ENCODE measurements at regions not wholly inside any gene's neighbourhood (a gene's known extent, or its start where the extent isn't known, plus 50 kb on each side); places are given as distances from the start of the nearest gene placed in this dataset.
"Not testable (repeated sequence)": the region's sequence is repeated elsewhere in the genome, so short reads cannot be mapped to it uniquely, and the experiment has no call there.

- no peak for DNase-seq (ENCODE audit: low read depth in 2 of 2)
These were observed 79.8 kb downstream of the ZNF92 start for GRCh38 chr7:65453341-65454030.

- no peak for DNase-seq (ENCODE audit: low read depth in 2 of 2)
These were observed 80.8 kb downstream of the ZNF92 start for GRCh38 chr7:65454469-65454868.

DNA sequence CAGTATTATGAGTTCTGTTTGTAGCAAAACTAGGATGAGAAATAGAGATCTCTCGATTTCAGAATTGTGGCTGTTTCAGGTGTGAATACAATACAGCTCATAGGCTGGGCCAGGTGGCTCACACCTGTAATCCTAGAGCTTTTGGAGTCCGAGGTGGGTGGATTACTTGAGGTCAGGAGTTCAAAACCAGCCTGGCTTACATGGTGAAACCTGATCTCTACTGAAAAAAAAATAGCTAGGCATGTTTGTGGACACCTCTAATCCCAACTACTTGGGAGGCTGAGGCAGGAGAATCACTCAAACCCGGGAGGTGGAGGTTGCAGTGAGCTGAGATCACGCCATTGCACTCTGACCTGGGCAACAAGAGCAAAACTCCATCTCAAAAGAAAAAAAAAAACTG is 81.4 kb downstream of the ZNF92 start:
- not testable (repeated sequence) for DNase-seq (ENCODE audit: low read depth in 2 of 2)

- DNase-seq (ENCODE audit: low read depth in 2 of 2): no peak
These were observed 84.0 kb downstream of the ZNF92 start for GRCh38 chr7:65457705-65458104.

- DNase-seq (ENCODE audit: low read depth in 2 of 2): no peak
These were observed 85.8 kb downstream of the ZNF92 start for GRCh38 chr7:65459438-65459837.

- DNase-seq (ENCODE audit: low read depth in 2 of 2): no peak
These were observed 88.6 kb downstream of the ZNF92 start for GRCh38 chr7:65462148-65462716.

GRCh38 chr7:65463184-65463583 is 89.5 kb downstream of the ZNF92 start:
- no peak for DNase-seq (ENCODE audit: low read depth in 2 of 2)

DNA sequence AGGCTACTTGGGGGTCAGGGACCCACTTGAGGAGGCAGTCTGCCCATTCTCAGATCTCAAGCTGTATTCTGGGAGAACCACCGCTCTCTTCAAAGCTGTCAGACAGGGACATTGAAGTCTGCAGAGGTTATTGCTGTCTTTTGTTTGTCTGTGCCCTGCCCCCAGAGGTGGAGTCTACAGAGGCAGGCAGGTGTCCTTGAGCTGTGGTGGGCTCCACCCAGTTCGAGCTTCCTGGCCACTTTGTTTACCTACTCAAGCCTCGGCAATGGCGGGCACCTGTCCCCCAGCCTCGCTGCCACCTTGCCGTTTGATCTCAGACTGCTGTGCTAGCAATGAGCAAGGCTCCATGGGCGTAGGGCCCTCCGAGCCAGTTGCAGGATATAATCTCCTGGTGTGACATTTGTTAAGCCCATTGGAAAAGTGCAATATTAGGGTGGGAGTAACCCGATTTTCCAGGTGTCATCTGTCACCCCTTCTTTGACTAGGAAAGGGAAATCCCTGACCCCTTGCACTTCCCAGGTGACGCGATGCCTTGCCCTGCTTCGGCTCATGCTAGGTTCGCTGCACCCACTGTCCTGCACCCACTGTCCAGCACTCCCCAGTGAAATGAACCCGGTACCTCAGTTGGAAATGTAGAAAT is 96.4 kb downstream of the ZNF92 start:
- not testable (repeated sequence) for DNase-seq (ENCODE audit: low read depth in 2 of 2)

DNA sequence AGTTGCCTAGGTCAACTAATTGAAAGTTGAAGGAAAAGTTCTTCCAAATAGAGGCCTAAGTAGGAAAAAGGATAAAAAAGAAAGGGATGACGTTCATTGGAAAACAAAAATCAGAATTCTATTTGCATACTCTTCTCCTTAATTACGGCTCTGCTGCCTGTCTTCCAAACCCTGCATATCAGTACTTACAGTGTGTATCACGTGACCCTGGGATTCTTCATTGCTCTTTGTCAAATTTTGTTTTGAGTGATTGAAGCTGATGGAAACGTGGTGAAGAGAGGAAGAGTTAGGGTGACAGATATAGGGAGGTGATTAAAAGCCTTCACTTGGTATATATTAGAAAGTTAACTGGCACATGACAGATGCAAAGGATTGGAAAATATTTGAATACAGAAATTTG is 97.9 kb downstream of the ZNF92 start:
- no peak for DNase-seq (ENCODE audit: low read depth in 2 of 2)

- DNase-seq (ENCODE audit: low read depth in 2 of 2): no peak
These were observed 101.5 kb downstream of the ZNF92 start for GRCh38 chr7:65475040-65475726.

- no peak for DNase-seq (ENCODE audit: low read depth in 2 of 2)
These were observed 102.2 kb downstream of the ZNF92 start for GRCh38 chr7:65475734-65476319.

- DNase-seq (ENCODE audit: low read depth in 2 of 2): no peak
These were observed 103.7 kb downstream of the ZNF92 start for GRCh38 chr7:65477326-65477725.

DNA sequence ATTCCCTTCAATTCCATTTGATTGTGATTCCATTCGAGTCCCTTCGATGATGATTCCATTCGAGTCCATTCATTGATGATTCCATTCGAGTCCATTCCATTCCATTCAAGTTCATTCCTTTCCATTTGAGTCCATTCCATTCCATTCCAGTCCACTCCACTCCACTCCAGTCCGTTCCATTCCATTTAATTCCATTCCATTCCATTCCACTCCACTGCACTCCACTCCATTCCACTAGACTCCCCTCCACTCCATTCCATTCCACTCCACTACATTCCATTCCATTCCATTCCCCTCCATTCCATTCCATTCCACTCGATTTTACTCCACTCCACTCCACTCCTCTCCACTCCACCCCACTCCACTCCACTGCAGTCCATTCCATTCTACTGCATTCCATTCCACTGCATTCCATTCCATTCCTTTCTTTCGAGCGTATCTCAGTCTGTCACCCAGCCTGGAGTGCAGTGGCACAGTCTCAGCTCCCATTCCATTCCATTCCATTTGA is 115.7 kb downstream of the ZNF92 start:
- no peak for DNase-seq (ENCODE audit: low read depth in 2 of 2)

GRCh38 chr7:65496697-65497096 is 123.0 kb downstream of the ZNF92 start:
- not testable (repeated sequence) for DNase-seq (ENCODE audit: low read depth in 2 of 2)

GRCh38 chr7:65503434-65504152 is 129.9 kb downstream of the ZNF92 start:
- no peak for DNase-seq (ENCODE audit: low read depth in 2 of 2)

DNA sequence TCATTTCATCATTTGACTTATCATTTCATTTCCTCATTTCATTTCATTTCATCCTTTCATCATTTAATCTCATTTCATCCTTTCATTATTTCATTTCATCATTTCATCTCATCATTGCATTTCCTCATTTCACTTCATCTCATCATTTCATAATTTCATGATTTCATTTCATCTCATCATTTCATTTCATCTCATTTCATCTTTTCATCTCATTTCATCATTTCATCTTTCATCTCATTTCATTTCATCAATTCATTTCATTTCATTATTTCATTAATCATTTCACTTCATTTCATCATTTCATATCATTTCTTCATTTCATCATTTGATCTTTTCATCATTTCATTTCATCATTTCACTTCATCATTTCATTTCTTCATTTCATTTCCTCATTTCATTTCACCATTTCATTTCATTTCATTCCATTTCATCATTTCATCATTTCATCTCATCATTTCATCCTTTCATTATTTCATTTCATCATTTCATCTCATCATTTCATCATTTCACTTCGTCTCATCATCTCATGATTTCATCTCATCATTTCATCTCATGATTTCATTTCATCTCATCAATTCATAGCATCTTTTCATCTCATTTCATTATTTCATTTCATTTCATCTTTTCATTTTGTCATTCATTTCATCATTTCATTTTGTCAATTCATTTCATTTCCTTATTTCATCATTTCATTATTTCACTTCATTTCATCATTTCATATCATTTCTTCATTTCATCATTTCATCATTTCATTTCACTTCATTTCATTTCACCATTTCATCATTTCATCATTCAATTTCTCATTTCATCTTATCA is 131.1 kb downstream of the ZNF92 start:
- DNase-seq (ENCODE audit: low read depth in 2 of 2): not testable (repeated sequence)

DNA sequence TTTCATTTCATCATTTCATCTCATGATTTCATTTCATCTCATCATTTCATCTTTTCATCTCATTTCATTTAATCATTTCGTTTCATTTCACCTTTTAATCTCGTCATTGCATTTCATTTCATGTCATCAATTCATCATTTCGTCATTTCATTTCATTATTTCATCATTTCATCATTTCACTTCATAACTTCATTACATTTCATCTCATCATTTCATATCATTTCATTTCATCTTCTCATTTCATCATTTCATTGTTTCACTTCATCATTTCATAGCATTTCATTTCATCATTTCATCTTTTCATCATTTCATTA is 131.6 kb downstream of the ZNF92 start:
- DNase-seq (ENCODE audit: low read depth in 2 of 2): not testable (repeated sequence)

GRCh38 chr7:65508581-65509367 is 135.1 kb downstream of the ZNF92 start:
- DNase-seq (ENCODE audit: low read depth in 2 of 2): not testable (repeated sequence)

- DNase-seq (ENCODE audit: low read depth in 2 of 2): no peak
These were observed 135.9 kb downstream of the ZNF92 start for GRCh38 chr7:65509368-65510186.
